H1 (cell line): ENCODE measurements at regions not wholly inside any gene's neighbourhood (a gene's known extent, or its start where the extent isn't known, plus 50 kb on each side); places are given as distances from the start of the nearest gene placed in this dataset.

Experiments used
- CTCF ChIA-PET: fragments of 300-600 bp; sonication (Branson Sonifier 250); formaldehyde crosslinking; loops from one replicate; lab custom pipeline; 2021; ENCODE audit not compliant: partially characterized antibody; lab: Charles Lee
- POLR2A ChIA-PET: fragments of 300-600 bp; sonication (Branson Sonifier 250); formaldehyde crosslinking; loops from one replicate; lab custom pipeline; 2021; ENCODE audit warnings: inconsistent platforms; ENCODE audit not compliant: partially characterized antibody; lab: Charles Lee
- DNase-seq, 2 experiments: peaks; one replicate each; pipeline versions ENCODE4 v3.0.0 to v3.0.0-alpha.2; 2010 to 2022; ENCODE audit warnings: low spot score in 2 of 2, low read depth in 1 of 2, mixed read lengths in 1 of 2
- FAIRE-seq: peaks from 2 replicates; lab custom pipeline; 2011; peaks lifted over from hg19 to GRCh38; lab: Jason Lieb, UNC
- H2AFZ ChIP-seq: 2 replicates; pipeline ENCODE4 v1.8.1; 2012; ENCODE audit warnings: low read length, inconsistent platforms
- H2AK5ac ChIP-seq: 2 replicates; pipeline ENCODE4 v1.6.1; 2013; ENCODE audit warnings: low read depth, low read length
- H2BK120ac ChIP-seq: replicated peaks from 2 replicates; pipeline ENCODE3; 2013; ENCODE audit warnings: low read depth, low read length, inconsistent platforms
- H2BK12ac ChIP-seq: 2 replicates; pipeline ENCODE4 v1.6.1; 2013; ENCODE audit warnings: low read depth, low read length
- H2BK15ac ChIP-seq: 2 replicates; pipeline ENCODE4 v1.6.1; 2013; ENCODE audit warnings: low read length
- H2BK20ac ChIP-seq: 2 replicates; pipeline ENCODE4 v1.6.1; 2013; ENCODE audit warnings: low read length
- H2BK5ac ChIP-seq: 2 replicates; pipeline ENCODE4 v1.6.1; 2013; ENCODE audit warnings: low read depth, low read length
- H3K14ac ChIP-seq: 2 replicates; pipeline ENCODE4 v1.6.1; 2013; ENCODE audit warnings: inconsistent platforms; ENCODE audit not compliant: insufficient read length
- H3K18ac ChIP-seq: 2 replicates; pipeline ENCODE4 v1.6.1; 2013; ENCODE audit warnings: low read length; ENCODE audit errors: extremely low read depth
- H3K23ac ChIP-seq: 2 replicates; pipeline ENCODE4 v1.6.1; 2013; ENCODE audit warnings: inconsistent platforms; ENCODE audit not compliant: insufficient read length
- H3K23me2 ChIP-seq: 2 replicates; pipeline ENCODE4 v1.6.1; 2013; ENCODE audit warnings: low read depth, low read length
- H3K27ac ChIP-seq: 2 replicates; pipeline ENCODE4 v1.6.1; 2011; ENCODE audit warnings: low read depth, low read length, inconsistent platforms
- H3K27me3 ChIP-seq, 4 experiments: replicated peaks in 1 of 4; 1 replicate in 1 of 4; 2 replicates in 3 of 4; pipeline versions ENCODE4 v1.6.1 to v1.8.1; 2011 to 2013; ENCODE audit warnings: low read length in 3 of 4, mild to moderate bottlenecking in 3 of 4, inconsistent platforms in 2 of 4, mixed read lengths in 2 of 4, moderate library complexity in 1 of 4; ENCODE audit not compliant: control insufficient read depth in 3 of 4, insufficient read depth in 3 of 4; ENCODE audit errors: extremely low read depth in 1 of 4
- H3K36me3 ChIP-seq, 4 experiments: 2 replicates each; pipeline versions ENCODE4 v1.6.1 to v1.8.1; 2011 to 2013; ENCODE audit warnings: mild to moderate bottlenecking in 4 of 4, low read length in 3 of 4, moderate library complexity in 2 of 4, control low read depth in 1 of 4, inconsistent platforms in 1 of 4; ENCODE audit not compliant: insufficient read depth in 4 of 4, control insufficient read depth in 2 of 4
- H3K4ac ChIP-seq: replicated peaks from 2 replicates; pipeline ENCODE3; 2013; ENCODE audit warnings: low read length, low read depth, mixed read lengths, inconsistent platforms; ENCODE audit not compliant: insufficient read length
- H3K4me1 ChIP-seq, 4 experiments: replicated peaks in 1 of 4; 1 replicate in 1 of 4; 2 replicates in 3 of 4; pipeline versions ENCODE4 v1.6.1 to v1.8.1; 2011 to 2013; ENCODE audit warnings: low read length in 3 of 4, inconsistent platforms in 2 of 4, mixed read lengths in 1 of 4; ENCODE audit not compliant: insufficient read depth in 4 of 4, control insufficient read depth in 3 of 4
- H3K4me2 ChIP-seq, 2 experiments: 2 replicates each; pipeline versions ENCODE4 v1.6.1 to v1.8.1; 2011 to 2013; ENCODE audit warnings: low read depth in 2 of 2, low read length in 2 of 2, control low read depth in 1 of 2, inconsistent platforms in 1 of 2, mild to moderate bottlenecking in 1 of 2; ENCODE audit not compliant: insufficient read depth in 1 of 2
- H3K4me3 ChIP-seq, 4 experiments: fragments of 200-600, 300-600 bp in 1 of 4; sonication (generic), shearing (Covaris generic), sonication (Bioruptor Twin) in 1 of 4; 2 replicates each; pipeline versions ENCODE4 v1.5.1 to v1.8.1; 2011 to 2016; ENCODE audit warnings: low read length in 4 of 4, low read depth in 3 of 4, control low read depth in 2 of 4, inconsistent platforms in 2 of 4, mild to moderate bottlenecking in 2 of 4, mixed read lengths in 1 of 4, moderate library complexity in 1 of 4; ENCODE audit not compliant: insufficient read depth in 2 of 4; ENCODE audit errors: extremely low read depth in 1 of 4
- H3K56ac ChIP-seq: replicated peaks from 2 replicates; pipeline ENCODE3; 2013; ENCODE audit warnings: low read depth, mild to moderate bottlenecking, mixed read lengths, low read length, inconsistent platforms; ENCODE audit not compliant: insufficient read length
- H3K79me1 ChIP-seq: 2 replicates; pipeline ENCODE4 v1.6.1; 2013; ENCODE audit warnings: low read depth, low read length, control low read depth
- H3K79me2 ChIP-seq, 2 experiments: 2 replicates each; pipeline versions ENCODE4 v1.6.1 to v1.8.1; 2012 to 2013; ENCODE audit warnings: low read length in 2 of 2, mild to moderate bottlenecking in 2 of 2, inconsistent platforms in 1 of 2; ENCODE audit not compliant: insufficient read depth in 2 of 2, control insufficient read depth in 1 of 2
- H3K9ac ChIP-seq, 4 experiments: replicated peaks in 1 of 4; 1 replicate in 1 of 4; 2 replicates in 3 of 4; pipeline versions ENCODE4 v1.6.1 to v1.8.1; 2011 to 2013; ENCODE audit warnings: low read depth in 3 of 4, low read length in 3 of 4, control low read depth in 2 of 4, mild to moderate bottlenecking in 2 of 4, moderate library complexity in 2 of 4, inconsistent platforms in 1 of 4; ENCODE audit errors: extremely low read depth in 1 of 4
- H3K9me3 ChIP-seq, 2 experiments: 2 replicates each; pipeline versions ENCODE4 v1.6.1 to v1.8.1; 2012 to 2013; ENCODE audit warnings: mild to moderate bottlenecking in 2 of 2, moderate library complexity in 2 of 2, control low read depth in 1 of 2, inconsistent platforms in 1 of 2, low read depth in 1 of 2, low read length in 1 of 2, mixed read lengths in 1 of 2; ENCODE audit not compliant: insufficient read depth in 2 of 2
- H4K20me1 ChIP-seq, 2 experiments: replicated peaks in 1 of 2; 2 replicates each; pipeline versions ENCODE3 to v1.8.1; 2011 to 2013; ENCODE audit warnings: inconsistent platforms in 2 of 2, low read length in 2 of 2, mild to moderate bottlenecking in 1 of 2; ENCODE audit not compliant: insufficient read depth in 2 of 2, control insufficient read depth in 1 of 2
- H4K5ac ChIP-seq: 2 replicates; pipeline ENCODE4 v1.6.1; 2013; ENCODE audit warnings: low read length, low read depth, mixed read lengths, inconsistent platforms; ENCODE audit not compliant: insufficient read length
- H4K8ac ChIP-seq: 2 replicates; pipeline ENCODE4 v1.8.0; 2013; ENCODE audit warnings: mild to moderate bottlenecking, moderate library complexity, low read length, inconsistent platforms; ENCODE audit not compliant: insufficient read depth; ENCODE audit errors: extremely low read depth
- H4K91ac ChIP-seq: replicated peaks from 2 replicates; pipeline ENCODE3; 2013; ENCODE audit warnings: low read length, mixed read lengths, inconsistent platforms; ENCODE audit not compliant: insufficient read length
- BCL11A ChIP-seq, 2 experiments: IDR thresholded peaks; one replicate each; pipeline ENCODE4 v1.6.1; 2011; ENCODE audit warnings: low read depth in 2 of 2, low read length in 2 of 2, mild to moderate bottlenecking in 2 of 2
- EGR1 ChIP-seq: IDR thresholded peaks from 2 replicates; pipeline ENCODE4 v1.6.1; 2011; ENCODE audit warnings: low read depth, low read length, borderline replicate concordance
- GTF2F1 ChIP-seq: IDR thresholded peaks from 2 replicates; pipeline ENCODE4 v1.6.1; 2012; ENCODE audit warnings: low read depth, low read length, improper control_type of control experiment, borderline replicate concordance
- KDM1A ChIP-seq: fragments of 200-600, 300-600 bp; sonication (generic); IDR thresholded peaks from 2 replicates; pipeline ENCODE4 v1.7.1; 2016; ENCODE audit warnings: mild to moderate bottlenecking, low read length, borderline replicate concordance
- KDM4A ChIP-seq: IDR thresholded peaks from one replicate; pipeline ENCODE4 v1.7.1; 2012; ENCODE audit warnings: low read depth, mild to moderate bottlenecking, moderate library complexity, low read length, inconsistent platforms; ENCODE audit not compliant: severe bottlenecking
- RXRA ChIP-seq: IDR thresholded peaks from 2 replicates; pipeline ENCODE4 v1.6.1; 2011; ENCODE audit warnings: low read depth, mild to moderate bottlenecking, low read length, moderate library complexity; ENCODE audit not compliant: insufficient read depth
- SP2 ChIP-seq: IDR thresholded peaks from 2 replicates; pipeline ENCODE4 v1.6.1; 2012; ENCODE audit warnings: mild to moderate bottlenecking, low read length, inconsistent platforms
- TAF7 ChIP-seq: optimal IDR thresholded peaks from 2 replicates; pipeline ENCODE3; 2011; ENCODE audit warnings: low read depth, mild to moderate bottlenecking, inconsistent platforms, low read length, moderate library complexity, borderline replicate concordance
- TCF12 ChIP-seq: IDR thresholded peaks from 2 replicates; pipeline ENCODE4 v1.6.1; 2011; ENCODE audit warnings: low read depth, mild to moderate bottlenecking, low read length
- WGBS, 2 experiments: shearing (Covaris generic) in 1 of 2; methylation state at CpG; one replicate each; pipeline versions ENCODE4 v1.1.6 to v1.1.7; 2013 to 2015; ENCODE audit warnings: low lambda C conversion rate in 2 of 2, mixed read lengths in 2 of 2, inconsistent platforms in 1 of 2, low coverage in 1 of 2, missing lambda C conversion rate in 1 of 2; ENCODE audit not compliant: insufficient replicate concordance in 2 of 2, insufficient coverage in 1 of 2, insufficient read length in 1 of 2; ENCODE audit errors: extremely low coverage in 1 of 2, missing lambda C conversion rate in 1 of 2; 5-methylcytosine and 5-hydroxymethylcytosine counted together
- TF ChIP-seq, protein P1 (sequence below): IDR thresholded peaks from 2 replicates; pipeline ENCODE4 v1.6.1; 2011; ENCODE audit warnings: low read depth, mild to moderate bottlenecking, low read length; ENCODE audit not compliant: insufficient read depth
- TF ChIP-seq, protein P2 (sequence below): IDR thresholded peaks from 2 replicates; pipeline ENCODE4 v1.6.1; 2012; ENCODE audit warnings: inconsistent platforms
- TF ChIP-seq, protein P3 (sequence below): IDR thresholded peaks from 2 replicates; pipeline ENCODE4 v1.6.1; 2011; ENCODE audit warnings: low read length, improper control_type of control experiment

DNA sequence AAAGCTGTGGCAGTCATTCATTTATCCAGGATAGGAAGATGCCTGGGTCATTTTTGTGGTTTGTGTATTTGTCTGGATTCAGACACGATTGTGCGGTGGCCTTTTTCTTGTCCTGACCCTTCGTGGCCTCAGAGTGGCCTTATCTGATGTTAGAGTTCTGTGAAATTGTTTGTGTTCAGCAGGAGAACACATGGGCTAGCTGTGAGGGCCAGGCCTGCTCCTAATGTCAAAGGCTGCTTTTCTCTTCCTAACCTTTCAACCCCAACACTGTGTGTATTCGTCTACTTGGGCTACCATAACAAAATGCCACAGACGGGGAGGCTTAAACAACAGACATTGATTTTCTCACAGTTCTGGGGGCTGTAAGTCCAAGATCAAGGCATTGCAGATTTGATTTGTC, 321.8 kb downstream of the CD83 start:
- Histone ChIP-seq H3K36me3 (no peaks in the 10 kb centered on the region), H4K8ac (no peak overlapping the region), H2BK12ac (no peak overlapping the region), H3K27ac (no peak overlapping the region), H3K79me1 (no peaks in the 10 kb centered on the region), H2BK5ac (no peak overlapping the region), H3K79me2 (no peaks in the 10 kb centered on the region), H3K4me1 (peaks cover 0 to 11% (median 2%) of the 10 kb centered on the region in 4 experiments; a peak in 4 of 7 replicates), H2BK20ac (no peak overlapping the region), H3K23me2 (no peaks in the 10 kb centered on the region), H3K14ac (no peak overlapping the region), H3K9ac (no peak overlapping the region), H3K4ac (no peak overlapping the region), H4K5ac (no peak overlapping the region), H3K18ac (no peak overlapping the region), H3K4me2 (no peak overlapping the region), H3K23ac (no peak overlapping the region), H3K27me3 (no peaks in the 10 kb centered on the region), H4K20me1 (no peaks in the 10 kb centered on the region), H3K4me3 (no peak overlapping the region), H3K9me3 (no peaks in the 10 kb centered on the region), H2AFZ (no peak overlapping the region), H4K91ac (no peak overlapping the region), H2AK5ac (peak overlapping the region; percentile 39; the same call in 1 of the 2 replicates), H2BK15ac (no peak overlapping the region), H3K56ac (no peak overlapping the region), H2BK120ac (no peak overlapping the region)
- WGBS, 2 experiments = 91% methylated on average over 5 of the region's 5 CpGs; no CpG with 5 or more reads in 1 of the 2 experiments
- CTCF ChIA-PET = no interaction called here
- no peak for FAIRE-seq
- POLR2A ChIA-PET = interaction anchor here (0.6 kb wide), 1 partner anchor 8 kb away, joined by 3 read pairs; no protein-coding TSS in a partner anchor
- no peak for DNase-seq
- TF ChIP-seq RXRA (no peak), TAF7 (no peak), GTF2F1 (no peak), KDM4A (no peak), SP2 (no peak), TCF12 (no peak), KDM1A (no peak), EGR1 (no peak), BCL11A (IDR thresholded peaks at IDR 0.05; ENCODE audit: low read depth in 2 of 2, low read length in 2 of 2) (no peak)
- TF ChIP-seq, protein P1, sequence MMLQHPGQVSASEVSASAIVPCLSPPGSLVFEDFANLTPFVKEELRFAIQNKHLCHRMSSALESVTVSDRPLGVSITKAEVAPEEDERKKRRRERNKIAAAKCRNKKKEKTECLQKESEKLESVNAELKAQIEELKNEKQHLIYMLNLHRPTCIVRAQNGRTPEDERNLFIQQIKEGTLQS = no peak
- TF ChIP-seq, protein P2, sequence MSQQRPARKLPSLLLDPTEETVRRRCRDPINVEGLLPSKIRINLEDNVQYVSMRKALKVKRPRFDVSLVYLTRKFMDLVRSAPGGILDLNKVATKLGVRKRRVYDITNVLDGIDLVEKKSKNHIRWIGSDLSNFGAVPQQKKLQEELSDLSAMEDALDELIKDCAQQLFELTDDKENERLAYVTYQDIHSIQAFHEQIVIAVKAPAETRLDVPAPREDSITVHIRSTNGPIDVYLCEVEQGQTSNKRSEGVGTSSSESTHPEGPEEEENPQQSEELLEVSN = no peak
- TF ChIP-seq, protein P3, sequence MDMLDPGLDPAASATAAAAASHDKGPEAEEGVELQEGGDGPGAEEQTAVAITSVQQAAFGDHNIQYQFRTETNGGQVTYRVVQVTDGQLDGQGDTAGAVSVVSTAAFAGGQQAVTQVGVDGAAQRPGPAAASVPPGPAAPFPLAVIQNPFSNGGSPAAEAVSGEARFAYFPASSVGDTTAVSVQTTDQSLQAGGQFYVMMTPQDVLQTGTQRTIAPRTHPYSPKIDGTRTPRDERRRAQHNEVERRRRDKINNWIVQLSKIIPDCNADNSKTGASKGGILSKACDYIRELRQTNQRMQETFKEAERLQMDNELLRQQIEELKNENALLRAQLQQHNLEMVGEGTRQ = no peak
